ENCODE measurements at regions not wholly inside any gene's neighbourhood (a gene's known extent, or its start where the extent isn't known, plus 50 kb on each side); places are given as distances from the start of the nearest gene placed in this dataset.

DNA sequence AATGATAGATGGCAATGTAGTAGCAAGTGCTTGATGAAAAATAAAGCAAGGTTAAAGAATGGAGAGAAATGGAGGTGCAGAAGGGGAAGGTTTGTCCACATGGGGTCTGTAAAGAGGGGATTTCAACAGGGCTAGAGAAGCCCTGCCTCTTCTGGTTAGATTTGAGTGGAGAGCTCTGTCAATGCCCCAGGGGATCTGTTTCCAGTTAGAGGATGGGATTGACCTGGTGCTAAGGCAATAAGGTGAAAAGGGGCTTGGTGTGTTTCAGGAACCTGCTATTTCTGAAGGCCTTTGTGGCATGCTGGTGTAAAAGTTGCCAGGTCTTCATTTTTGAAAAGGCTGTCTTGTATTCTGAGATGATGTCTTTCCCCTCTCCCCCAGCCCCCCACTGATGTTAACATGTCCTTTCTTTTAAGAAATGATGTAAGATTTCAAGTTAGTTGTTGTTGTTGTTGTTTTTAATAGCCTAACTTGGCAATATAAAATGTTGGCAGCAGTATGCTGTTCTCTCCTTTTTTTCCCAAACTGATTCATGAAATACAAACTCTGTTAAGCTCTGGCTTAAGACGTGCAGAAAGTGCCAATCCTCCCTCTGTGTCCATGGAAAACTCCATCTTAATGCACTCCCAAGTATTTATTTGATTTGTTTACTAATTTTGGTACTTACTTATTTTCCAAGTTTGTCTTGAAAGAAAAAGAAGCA, 370.3 kb upstream of the ADGRL2 start:
- no peak for ATAC-seq

DNA sequence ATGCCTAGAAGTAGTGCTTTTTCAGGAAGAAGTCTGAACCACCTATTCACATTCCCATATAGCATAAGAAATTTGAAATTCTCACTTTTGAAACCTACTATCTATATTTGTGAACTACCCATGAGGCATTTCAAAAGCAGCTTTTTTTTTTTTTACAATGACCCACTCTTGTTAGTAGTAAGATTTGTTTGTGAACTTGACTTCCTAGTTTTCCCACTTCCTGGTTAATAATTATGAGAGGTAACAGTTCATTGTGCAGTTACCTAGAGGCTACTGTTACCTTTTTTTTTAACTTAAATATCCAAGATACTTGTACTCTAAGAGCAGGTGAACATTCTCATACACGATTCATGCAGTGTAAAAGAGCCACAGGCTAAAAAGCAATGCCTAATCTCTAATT, 371.7 kb upstream of the ADGRL2 start:
- ATAC-seq, result no peak

DNA sequence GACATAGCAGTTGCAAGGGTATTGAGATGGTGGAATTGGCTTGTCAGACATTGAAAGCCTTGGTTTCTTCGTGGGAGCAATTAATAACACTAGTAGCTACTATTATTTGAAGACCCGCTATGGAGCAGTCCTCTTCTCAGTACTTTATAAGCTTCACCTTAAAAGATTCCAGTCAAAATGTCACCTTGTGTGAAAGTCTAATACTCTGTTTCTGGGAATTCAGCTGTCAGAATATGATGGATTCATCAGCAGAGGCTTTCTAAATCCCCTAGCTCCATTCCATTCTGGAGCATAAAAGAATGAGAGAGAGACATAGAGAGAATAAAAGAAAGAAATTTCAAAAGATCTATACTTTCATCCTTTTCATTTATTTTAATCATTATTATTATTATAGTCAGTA, 375.9 kb upstream of the ADGRL2 start:
- ATAC-seq, result no peak

DNA sequence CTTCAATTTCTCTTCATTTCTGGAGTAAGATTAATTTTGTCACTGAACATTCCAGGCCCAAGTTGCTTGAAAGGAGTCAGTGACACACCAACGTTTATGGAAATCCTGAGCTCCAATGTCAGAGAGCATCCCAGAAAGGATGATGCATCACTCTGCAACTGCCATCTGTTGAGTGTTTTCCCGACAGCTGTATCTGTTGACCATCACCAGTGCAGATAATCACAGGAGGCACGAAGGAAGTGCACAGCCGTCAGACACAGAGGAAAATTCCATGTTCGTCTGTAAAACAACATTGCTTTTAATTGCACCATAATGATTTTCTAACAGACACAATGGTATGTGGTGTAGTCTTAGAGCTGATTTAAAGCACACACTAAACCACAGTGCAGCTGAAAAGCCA, 376.7 kb upstream of the ADGRL2 start:
- no peak for ATAC-seq

DNA sequence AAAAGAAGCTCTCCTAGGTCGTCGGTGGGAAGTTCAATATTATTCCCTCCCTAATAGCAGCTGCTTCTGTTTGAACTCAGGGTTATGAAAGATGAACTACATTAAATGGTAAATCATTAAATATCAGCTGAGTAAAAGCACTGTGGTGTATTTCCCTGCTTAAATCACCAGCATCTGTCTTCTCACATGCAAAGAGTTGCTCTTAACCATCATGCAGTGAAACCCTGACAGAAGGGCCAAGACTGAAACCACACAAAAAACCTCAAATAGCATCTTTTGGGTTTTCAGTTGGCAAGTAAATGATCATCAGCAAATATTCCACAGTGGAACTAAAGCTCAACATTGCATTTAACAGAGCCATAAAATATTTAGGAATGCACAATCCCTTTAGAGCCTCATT, 380.0 kb upstream of the ADGRL2 start:
- no peak for ATAC-seq

DNA sequence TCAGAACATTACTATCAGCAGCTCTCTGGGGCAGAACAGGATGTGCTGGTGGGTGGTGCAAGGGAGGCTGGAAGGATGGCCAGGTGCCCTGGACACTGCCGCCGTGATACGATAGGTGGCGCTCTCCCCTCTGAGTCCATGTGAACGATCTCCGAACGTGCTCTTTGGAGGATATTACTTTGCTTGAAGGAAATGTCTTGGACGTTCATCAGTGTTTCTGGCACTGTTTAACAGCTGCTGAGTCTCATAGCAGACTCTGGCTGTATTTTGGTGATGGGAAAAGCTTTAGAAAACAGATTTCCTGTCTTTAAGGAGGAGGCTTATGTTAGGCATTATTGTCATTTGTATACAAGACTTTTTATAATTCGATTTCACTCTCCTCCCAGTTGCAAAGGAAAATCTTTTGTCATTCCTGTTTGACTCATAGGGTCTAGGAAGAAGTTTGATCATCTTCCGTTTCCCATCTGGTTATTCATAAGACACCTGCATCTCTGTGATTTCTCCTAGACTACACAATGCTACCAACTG, 386.2 kb upstream of the ADGRL2 start:
- no peak for ATAC-seq

DNA sequence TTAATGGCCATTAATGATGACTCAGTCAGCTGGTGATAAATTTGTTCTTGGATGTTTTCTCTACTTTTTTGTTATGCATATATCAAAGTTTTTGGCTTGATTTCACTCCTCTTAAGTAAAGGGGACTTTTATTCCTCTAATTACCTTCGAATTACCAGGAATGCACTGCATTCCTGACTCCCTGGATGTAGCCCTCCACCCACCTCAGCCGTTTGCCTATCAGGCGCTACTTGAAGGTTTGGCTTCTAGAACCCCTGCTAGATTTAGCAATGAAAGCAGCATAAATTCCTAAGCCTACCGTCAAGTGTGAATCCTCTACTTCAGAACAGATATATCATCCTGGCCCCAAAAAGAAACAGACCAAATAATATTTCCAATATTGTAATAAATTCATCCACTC, 387.8 kb upstream of the ADGRL2 start:
- no peak for ATAC-seq

DNA sequence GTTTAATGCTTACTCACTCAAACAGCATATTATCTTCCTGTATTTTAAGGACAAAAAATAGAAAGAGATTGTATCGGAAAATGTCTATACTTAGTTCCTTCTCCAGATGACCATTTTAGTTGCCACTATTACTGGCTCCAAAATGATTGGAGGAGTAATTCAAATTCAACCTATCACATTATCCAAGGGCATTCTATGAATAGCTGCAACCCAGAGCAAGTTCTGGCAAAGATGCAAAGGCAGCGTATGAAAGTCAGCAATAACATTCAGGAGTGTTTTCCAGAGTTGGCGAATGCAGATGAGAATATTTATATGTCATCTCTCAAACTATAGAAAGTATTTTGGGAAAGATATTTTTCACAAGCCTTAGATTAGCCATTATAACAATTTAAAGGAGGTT, 389.8 kb upstream of the ADGRL2 start:
- no peak for ATAC-seq

DNA sequence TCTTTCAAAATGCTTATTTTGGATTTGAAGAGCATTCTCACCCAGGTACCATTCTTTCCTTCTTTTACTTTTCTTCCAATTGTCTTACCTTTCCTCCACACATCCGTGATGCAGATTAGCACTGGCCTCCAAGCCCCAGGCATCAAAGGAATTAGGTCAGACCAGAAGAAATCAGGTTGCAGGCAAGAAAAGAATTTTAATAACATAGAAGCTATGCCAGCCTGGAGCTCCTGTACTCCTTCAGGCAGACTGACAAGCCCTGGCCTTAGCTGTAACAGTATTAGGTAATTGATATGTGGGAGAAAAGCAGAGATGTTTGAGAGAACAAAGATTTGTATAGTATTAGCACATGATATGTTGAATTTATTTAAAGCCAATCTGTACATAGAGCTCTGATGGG, 390.4 kb upstream of the ADGRL2 start:
- ATAC-seq, result no peak

DNA sequence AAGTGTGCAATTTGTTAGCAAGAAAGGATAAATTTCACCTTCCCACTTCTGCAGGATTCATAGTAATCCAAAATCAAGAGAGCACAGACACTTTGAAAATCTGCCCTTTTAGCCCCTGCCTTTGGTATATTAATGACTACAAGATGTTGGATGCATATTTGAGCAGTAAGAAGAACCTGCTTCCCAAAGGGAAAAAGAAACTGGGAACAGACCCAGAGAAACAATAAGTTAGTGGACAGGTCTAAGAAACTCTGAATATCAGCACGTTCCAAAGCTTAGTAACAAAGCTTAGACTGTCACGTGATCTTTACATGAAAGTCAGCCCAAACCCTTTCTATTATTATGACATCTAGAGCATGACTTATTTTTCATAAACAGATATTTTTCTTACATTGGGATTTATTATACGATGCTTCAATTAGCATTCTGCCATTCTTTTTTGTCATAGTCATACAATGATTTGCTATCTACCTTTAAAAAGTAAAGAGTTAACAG, 390.9 kb upstream of the ADGRL2 start:
- no peak for ATAC-seq

DNA sequence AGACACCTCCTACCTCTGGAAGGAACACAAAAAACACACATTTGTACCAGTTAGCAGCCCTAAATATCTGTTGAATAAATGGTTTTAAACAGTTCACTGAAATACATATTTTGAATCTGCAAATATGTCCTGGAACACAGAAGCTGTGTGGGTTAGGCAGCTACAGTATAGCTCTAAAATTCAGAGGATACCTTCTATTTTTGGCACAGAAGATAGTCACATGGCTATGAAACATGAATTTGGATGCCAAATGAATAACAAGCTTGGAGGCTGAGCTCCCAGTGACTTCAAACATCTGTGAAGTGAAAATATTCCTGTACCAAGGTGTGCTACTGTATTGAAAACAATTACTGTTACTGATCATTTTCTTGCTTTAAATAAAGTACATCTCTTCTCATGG, 391.5 kb upstream of the ADGRL2 start:
- no peak for ATAC-seq

DNA sequence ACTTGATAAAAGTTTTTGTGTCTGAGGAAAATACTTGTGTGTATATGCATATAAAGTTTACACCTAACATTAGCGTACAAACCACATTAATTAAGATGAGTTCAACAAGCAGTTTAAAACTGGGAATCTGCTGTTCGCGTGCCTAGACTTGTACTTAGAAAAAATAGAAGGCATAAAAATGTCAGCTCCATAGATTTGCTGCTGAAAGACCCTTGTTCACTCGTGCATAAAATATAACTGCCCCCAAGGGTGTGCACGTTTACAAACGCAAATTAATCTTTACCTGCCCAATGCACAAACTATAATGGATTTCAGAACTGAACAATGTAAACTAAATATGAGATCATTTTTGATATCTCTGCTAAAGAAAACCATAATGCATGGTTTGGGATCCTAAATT, 392.3 kb upstream of the ADGRL2 start:
- ATAC-seq, result no peak

DNA sequence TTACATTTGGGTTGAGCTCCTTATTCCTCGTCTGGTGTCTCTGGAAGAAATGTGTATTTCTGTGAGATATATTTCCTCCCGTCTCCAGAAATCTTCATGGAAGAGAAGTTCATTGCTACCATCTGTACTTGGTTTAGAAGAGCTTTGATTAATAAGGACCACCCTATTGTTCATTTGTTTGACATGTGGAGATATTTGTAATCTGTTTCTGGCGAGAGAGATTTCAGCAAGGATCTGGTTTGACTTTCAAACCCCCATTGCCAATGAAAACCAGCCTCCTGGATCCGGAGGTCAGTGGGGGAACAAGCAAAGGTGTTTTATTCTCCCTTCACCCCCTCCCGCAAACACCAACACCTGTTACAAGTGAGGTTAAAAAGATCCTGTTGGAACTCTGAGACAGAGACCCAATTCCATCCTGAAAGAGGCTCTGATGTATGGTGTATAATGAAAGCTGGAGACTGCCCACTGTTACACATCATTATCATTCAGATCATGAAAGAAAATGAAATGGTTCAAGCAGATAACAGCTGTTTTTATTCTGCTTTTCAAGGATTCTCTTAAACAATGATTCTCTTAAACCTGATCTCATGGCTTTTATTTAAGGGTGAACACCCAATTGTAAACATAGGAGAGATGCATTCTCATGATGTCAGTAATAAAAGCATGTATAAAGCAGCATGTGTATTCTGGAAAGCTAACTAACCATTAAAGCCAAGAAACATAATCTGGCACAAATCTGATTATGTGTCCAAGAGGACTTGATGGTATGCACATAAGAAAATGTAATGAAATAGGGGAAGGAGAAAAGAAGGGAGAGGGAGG, 393.5 kb upstream of the ADGRL2 start:
- no peak for ATAC-seq

DNA sequence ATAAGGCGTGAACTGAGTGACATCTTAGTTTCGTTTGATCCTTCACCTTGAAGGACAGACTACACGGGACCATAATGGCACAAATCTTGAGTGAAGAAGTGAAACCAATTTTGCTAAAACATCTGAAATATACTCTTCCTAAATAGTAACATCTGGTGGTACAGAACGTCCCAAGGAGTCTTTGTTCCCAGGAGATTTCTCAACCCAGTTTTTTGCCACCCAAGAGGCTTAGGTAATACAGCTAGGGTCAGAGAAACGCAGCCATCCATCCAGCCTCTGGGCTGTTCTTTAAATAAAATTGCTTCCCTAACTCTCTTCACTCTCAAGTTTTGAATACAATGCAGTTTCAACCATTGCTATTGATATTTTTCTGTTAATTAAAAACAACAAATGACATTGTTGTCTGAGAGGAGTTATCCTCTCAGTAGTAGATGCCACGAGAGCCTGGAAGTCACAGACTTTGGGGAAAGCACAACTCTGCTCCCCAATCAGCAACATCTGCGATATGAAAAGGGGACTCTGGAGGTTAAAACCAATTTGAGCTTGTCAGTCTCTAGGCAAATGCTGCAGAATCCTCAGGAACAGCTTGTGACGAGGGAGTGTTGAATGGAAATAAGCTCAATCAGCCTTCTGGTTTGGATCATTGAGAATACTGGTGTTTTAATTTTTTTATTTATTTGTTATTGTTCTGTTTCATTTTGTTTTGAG, 394.3 kb upstream of the ADGRL2 start:
- no peak for ATAC-seq

DNA sequence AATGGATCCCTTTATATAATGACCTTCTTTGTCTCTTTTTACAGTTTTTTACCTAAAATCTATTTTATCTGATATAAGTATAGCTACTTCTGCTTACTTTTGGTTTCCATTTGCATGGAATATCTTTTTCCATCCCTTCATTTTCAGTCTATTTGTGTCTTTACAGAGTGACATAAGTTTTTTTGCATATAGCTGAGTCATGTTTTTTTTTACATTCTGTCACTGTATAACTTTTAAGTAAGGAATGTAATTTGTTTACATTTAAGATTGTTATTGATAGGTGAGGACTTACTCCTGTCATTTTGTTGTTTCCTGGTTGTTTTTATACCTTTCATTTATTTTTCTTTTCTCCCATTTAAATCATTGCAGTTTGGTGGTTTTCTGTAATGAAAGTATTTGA, 402.7 kb upstream of the ADGRL2 start:
- no peak for ATAC-seq

DNA sequence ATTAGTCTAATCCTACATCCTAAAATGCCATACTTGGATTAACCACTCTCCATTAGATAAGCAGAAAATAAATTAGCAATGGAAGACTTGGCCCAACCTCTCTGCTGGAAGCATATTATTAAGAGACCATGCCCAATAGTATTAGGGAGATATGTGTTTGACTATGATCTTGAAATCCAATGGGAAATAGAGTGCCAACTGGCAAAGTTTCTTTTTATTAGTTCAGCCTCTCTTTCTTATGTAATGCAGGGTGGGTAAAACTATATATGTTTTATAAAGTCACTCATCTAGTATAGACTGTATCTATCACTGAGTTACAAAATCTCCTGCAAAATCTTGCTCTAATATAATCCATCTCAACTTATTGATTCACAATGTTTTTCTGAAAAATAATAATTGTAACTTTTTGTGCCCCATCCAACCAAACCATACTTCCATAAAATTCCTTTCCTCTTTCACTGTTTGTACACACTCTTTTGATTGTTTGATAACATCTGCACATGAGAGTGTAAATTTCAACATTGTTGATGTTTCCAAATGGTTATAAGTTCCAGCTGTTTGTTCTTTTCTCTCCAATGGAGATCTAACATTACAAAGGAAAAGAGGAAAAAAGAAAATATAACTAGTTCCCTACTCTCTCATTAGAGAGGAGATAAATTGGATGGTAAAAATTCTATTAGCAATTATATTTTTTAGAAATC, 408.1 kb upstream of the ADGRL2 start:
- no peak for ATAC-seq

DNA sequence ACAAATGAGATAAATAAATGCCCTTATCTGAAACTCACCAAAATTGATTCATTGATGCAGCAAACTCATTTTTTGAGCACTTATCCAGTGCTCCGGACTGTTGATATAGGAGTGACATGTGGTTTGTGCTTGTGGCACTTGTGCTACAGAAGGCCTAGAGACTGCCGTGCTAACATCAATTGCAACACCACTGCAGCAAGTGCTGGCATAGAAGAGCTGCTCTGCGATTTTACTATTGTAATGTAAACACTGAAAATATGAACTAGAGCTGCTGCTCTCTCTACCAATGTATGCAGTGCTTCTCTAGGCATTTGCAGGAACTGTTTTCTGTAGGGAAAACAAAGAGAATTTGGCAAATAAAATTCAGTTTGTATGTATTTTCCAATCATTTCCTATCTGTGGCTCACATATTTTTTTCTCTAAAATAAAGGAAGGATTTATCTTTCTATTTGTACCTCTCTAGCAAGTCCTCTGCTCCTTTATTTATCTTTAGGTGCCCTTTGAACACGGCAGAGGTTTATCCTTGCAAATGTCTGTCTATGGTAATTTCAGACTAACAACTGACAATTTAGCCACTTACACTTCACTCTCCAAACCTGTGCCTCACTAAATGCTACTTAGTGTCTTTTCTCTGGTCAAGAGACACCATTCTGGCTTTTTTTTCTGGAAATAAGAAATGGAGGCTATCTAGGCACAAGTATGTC, 409.5 kb upstream of the ADGRL2 start:
- ATAC-seq, result no peak

DNA sequence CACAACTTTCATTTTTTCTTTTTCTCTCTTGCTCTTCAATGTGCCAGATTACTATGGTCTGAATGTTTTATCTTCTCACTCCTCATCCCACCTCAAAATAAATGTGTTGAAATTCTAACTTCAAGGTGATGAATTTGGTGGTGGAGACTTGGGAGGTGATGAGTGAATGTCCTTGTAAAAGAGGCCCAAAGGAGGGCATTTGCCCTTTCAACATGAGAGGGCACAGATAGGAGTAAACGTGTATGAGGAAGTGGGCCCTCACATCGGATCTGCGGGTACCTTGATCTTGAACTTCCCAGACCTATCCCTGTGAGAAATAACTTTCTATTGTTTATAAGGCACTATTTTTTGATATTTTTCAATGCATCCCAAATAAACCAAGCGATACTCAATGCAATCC, 412.3 kb upstream of the ADGRL2 start:
- ATAC-seq, result no peak

DNA sequence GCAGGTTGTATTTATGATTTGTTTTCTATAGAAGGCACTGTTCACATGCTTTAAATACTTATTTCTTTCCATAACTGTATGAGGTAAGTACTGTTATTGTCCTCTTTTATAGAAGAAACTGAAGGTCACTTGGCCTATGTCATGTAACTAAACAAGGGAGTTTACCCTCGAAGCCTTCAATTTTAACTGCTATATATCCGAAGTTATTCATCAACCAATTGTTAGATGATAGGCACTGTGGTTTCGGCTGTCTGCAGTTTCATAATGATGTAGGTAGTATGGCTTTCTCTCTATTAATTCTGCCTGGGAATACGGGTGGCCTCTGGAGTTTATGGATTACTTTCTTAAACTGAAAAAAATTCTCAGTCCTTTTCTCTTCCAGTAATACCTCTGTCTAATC, 413.3 kb upstream of the ADGRL2 start:
- ATAC-seq, result no peak

DNA sequence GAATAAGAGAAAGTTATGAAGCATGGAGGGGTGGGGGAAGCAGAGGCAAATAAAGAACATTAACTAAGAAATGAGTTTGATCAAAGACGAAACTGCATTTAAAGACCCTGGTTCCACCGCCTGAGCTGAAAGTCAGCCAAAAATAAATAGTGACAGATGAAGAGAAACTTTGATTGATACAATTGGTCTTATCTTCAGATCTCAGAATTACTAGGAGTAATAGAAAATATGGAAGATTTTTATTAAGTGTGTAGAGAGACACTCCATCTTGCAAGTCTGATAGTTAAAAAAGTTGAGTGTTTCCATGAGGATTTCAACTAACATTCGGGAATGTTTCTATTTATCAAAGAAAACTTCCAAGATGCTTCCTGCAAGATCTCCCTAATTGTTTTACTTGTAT, 418.2 kb upstream of the ADGRL2 start:
- ATAC-seq, result no peak

DNA sequence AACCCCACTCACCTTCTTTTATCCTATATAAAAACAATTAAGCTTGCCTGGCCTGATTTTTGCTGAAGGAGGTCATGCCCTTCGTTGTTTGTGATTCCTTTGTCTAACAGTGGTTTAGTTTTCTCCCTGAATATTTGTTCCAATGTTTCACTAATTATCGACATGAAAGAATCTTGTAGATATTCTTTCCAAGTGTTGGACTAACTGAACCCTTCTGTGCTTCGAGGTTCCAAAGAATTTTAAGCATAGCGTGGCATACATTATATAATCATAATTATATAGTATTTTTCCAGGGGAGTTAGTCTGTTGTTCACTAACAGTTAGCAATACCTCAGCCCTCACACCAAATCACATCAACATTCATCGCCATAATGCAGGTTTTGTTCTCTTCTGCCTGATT, 418.9 kb upstream of the ADGRL2 start:
- no peak for ATAC-seq

DNA sequence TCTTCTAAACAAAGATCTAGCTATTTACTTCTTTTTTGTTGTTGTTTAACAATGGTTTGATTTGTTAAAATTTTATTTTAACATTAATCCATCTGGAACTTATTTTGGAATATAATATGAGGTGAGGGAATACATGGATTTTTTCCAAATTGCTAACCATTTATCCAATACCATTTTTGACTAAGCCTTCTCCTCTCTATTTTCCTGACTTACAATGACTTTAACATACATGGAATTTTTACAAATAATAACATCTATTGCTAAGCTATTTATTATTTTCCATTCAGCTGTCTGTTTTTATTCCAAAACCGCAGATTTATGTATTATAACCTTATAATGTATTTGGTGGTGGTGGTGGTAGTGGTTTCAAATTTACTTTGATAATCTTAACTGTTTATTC, 420.3 kb upstream of the ADGRL2 start:
- no peak for ATAC-seq
